HL-60 (cell line): ENCODE measurements at regions not wholly inside any gene's neighbourhood (a gene's known extent, or its start where the extent isn't known, plus 50 kb on each side); places are given as distances from the start of the nearest gene placed in this dataset.

Experiments
- DNase-seq, 2 experiments: peaks; one replicate each; pipeline ENCODE4 v3.0.0-alpha.2; 2010 to 2020; ENCODE audit warnings: low read depth in 1 of 2, low spot score in 1 of 2
- H3K27ac ChIP-seq: fragments of 250-450 bp; sonication (Bioruptor Pico); replicated peaks from 2 replicates; pipeline ENCODE4 v1.5.1; 2020; ENCODE audit warnings: mild to moderate bottlenecking, moderate library complexity
- H3K27me3 ChIP-seq: fragments of 250-450 bp; sonication (Bioruptor Pico); 2 replicates; pipeline ENCODE4 v1.5.1; 2021; ENCODE audit warnings: mild to moderate bottlenecking, moderate library complexity; ENCODE audit not compliant: insufficient read depth, poor library complexity, severe bottlenecking
- H3K4me3 ChIP-seq: replicated peaks from 2 replicates; pipeline ENCODE4 v1.5.1; 2011; ENCODE audit warnings: mild to moderate bottlenecking, control low read depth, low read length; ENCODE audit not compliant: insufficient read depth
- GABPA ChIP-seq: IDR thresholded peaks from 2 replicates; pipeline ENCODE4 v1.6.1; 2012; ENCODE audit warnings: low read depth
- POLR2AphosphoS5 ChIP-seq: IDR thresholded peaks from 2 replicates; pipeline ENCODE4 v1.6.1; 2012; ENCODE audit warnings: low read depth
- SPI1 ChIP-seq: IDR thresholded peaks from 2 replicates; pipeline ENCODE4 v1.6.1; 2012; ENCODE audit warnings: low read depth, mild to moderate bottlenecking, borderline replicate concordance
- TF ChIP-seq, protein P1 (sequence below): IDR thresholded peaks from one replicate; pipeline ENCODE4 v1.5.1; 2011; ENCODE audit warnings: low read length, control low read depth, inconsistent platforms; ENCODE audit not compliant: insufficient read depth
- TF ChIP-seq, protein P2 (sequence below): IDR thresholded peaks from 2 replicates; pipeline ENCODE4 v1.6.1; 2012; ENCODE audit warnings: low read depth; ENCODE audit not compliant: insufficient replicate concordance

DNA sequence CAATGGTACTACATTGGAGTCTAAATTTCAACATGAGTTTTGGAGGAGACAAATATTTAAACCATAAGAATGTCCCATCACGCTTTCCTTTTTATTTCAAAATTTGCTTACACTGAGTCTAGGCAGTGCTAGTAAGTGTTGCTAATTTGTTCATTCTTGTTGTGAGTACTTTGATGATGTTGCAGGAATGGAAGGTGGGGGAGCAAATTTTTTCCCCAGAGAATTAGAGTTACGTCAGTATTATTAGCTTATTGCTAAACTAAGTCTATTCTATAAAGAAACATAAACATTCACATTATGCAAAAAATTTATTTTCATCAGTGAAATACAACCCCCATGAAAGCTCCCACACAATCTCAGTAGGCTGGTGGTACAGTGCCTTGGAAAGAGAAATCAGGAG, 88.0 kb downstream of the BLID start:
- peaks cover under 1% of the 10 kb centered on the region for H3K27me3 ChIP-seq
- no peak overlapping the region for H3K27ac ChIP-seq
- TF ChIP-seq GABPA (no peak), SPI1 (no peak), POLR2AphosphoS5 (no peak)
- TF ChIP-seq, protein P1, sequence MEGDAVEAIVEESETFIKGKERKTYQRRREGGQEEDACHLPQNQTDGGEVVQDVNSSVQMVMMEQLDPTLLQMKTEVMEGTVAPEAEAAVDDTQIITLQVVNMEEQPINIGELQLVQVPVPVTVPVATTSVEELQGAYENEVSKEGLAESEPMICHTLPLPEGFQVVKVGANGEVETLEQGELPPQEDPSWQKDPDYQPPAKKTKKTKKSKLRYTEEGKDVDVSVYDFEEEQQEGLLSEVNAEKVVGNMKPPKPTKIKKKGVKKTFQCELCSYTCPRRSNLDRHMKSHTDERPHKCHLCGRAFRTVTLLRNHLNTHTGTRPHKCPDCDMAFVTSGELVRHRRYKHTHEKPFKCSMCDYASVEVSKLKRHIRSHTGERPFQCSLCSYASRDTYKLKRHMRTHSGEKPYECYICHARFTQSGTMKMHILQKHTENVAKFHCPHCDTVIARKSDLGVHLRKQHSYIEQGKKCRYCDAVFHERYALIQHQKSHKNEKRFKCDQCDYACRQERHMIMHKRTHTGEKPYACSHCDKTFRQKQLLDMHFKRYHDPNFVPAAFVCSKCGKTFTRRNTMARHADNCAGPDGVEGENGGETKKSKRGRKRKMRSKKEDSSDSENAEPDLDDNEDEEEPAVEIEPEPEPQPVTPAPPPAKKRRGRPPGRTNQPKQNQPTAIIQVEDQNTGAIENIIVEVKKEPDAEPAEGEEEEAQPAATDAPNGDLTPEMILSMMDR: no peak
- TF ChIP-seq, protein P2, sequence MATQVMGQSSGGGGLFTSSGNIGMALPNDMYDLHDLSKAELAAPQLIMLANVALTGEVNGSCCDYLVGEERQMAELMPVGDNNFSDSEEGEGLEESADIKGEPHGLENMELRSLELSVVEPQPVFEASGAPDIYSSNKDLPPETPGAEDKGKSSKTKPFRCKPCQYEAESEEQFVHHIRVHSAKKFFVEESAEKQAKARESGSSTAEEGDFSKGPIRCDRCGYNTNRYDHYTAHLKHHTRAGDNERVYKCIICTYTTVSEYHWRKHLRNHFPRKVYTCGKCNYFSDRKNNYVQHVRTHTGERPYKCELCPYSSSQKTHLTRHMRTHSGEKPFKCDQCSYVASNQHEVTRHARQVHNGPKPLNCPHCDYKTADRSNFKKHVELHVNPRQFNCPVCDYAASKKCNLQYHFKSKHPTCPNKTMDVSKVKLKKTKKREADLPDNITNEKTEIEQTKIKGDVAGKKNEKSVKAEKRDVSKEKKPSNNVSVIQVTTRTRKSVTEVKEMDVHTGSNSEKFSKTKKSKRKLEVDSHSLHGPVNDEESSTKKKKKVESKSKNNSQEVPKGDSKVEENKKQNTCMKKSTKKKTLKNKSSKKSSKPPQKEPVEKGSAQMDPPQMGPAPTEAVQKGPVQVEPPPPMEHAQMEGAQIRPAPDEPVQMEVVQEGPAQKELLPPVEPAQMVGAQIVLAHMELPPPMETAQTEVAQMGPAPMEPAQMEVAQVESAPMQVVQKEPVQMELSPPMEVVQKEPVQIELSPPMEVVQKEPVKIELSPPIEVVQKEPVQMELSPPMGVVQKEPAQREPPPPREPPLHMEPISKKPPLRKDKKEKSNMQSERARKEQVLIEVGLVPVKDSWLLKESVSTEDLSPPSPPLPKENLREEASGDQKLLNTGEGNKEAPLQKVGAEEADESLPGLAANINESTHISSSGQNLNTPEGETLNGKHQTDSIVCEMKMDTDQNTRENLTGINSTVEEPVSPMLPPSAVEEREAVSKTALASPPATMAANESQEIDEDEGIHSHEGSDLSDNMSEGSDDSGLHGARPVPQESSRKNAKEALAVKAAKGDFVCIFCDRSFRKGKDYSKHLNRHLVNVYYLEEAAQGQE: no peak
- DNase-seq: no peak
- H3K4me3 ChIP-seq: no peak overlapping the region

DNA sequence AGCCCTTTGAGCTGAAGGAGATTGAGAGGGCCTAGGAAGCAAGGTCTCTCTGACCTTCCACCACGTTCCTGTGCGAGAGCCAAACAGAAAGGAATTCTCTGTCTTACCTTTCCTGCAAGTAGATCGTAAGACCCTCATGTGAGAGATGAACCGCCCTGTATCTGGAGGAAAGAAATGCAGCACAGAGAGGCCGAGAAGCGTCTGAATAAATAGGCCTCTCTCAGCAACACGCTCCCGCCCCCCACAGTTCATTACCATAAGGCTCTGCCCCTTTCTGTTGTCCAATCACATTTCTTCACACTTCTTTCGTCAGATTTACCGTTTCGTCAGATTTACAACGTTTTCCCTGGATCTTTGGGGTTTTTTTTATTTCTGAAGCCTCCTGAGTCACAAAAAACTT, 90.3 kb downstream of the BLID start:
- H3K4me3 ChIP-seq: no peak overlapping the region
- TF ChIP-seq POLR2AphosphoS5 (no peak), SPI1 (no peak), GABPA (no peak)
- TF ChIP-seq, protein P2: no peak
- TF ChIP-seq, protein P1: no peak
- no peak overlapping the region for H3K27ac ChIP-seq
- no peak for DNase-seq
- peaks cover 6% of the 10 kb centered on the region for H3K27me3 ChIP-seq

DNA sequence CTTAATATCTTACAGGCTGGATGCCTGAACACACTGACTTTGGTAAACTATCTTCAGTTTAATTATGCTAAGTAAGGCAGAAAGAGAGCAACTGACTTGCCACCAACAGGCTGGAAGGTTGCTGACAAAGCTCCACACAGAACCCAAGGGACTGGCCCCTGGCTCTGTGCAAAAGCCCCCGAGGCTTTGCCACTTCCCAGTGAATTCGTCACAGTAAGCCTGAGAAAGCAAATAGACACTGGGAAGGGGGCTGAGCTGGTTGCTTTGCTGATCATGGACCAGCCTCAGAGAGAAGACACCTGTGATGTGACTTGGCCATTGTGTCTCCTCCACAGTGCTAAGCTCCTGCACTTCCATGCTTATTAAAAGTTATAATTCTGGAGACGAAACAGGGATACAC, 91.7 kb downstream of the BLID start:
- Histone ChIP-seq H3K27ac (no peak overlapping the region), H3K4me3 (no peak overlapping the region), H3K27me3 (peaks cover 6% of the 10 kb centered on the region)
- TF ChIP-seq, protein P2: no peak
- TF ChIP-seq GABPA (no peak), POLR2AphosphoS5 (no peak), SPI1 (no peak)
- TF ChIP-seq, protein P1: no peak
- no peak for DNase-seq
